Body of pancreas (tissue), 4 donors: ENCODE measurements at regions not wholly inside any gene's neighbourhood (a gene's known extent, or its start where the extent isn't known, plus 50 kb on each side); places are given as distances from the start of the nearest gene placed in this dataset.

Experiments used
- POLR2A ChIP-seq, 3 donors: fragments of 450-650 bp; IDR thresholded peaks; one replicate each; pipeline ENCODE4 v1.6.1; 2016; ENCODE audit warnings: antibody characterized with exemption in 3 of 3, mild to moderate bottlenecking in 2 of 3
- TF ChIP-seq, protein P1 (sequence below), 7 experiments: fragments of 450-650 bp in 4 of 7; fragments of 200-600 bp in 3 of 7; sonication (generic) in 3 of 7; IDR thresholded peaks; one replicate each; pipeline ENCODE4 v1.5.1; 2016 to 2019; ENCODE audit warnings: antibody characterized with exemption in 7 of 7

DNA sequence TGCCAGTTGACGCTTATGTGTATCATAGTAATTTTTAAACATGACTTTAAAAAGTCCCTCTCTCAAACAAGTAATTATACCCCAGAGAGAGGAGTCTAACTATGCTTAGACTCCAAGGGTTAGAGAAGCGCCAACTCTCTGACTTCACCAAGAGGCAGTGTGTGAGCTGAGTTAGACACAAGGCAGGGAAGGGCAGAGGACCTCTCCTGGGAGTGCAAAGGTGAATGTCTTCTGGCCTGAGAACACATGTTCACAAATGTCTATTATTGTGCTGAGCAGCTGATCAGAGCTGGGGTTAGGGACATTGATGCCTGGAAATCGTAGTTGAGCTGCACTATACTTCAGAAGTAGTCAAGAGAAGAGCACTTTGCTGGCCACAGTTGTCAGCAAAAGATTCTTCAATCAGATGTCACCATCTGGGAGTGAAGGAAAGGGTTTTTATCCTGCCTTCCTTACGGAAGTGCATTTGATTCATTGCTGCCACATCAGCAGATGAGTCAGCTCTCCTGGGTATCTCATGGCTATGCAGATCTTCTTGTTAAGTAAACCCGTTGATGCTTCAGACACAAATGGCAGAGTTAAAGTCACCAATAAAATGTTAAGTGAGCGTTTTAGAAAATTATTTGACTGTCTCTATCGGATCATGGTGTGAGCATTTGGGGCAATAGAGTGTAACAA is 283.2 kb upstream of the ARGLU1 start:
- TF ChIP-seq, protein P1, sequence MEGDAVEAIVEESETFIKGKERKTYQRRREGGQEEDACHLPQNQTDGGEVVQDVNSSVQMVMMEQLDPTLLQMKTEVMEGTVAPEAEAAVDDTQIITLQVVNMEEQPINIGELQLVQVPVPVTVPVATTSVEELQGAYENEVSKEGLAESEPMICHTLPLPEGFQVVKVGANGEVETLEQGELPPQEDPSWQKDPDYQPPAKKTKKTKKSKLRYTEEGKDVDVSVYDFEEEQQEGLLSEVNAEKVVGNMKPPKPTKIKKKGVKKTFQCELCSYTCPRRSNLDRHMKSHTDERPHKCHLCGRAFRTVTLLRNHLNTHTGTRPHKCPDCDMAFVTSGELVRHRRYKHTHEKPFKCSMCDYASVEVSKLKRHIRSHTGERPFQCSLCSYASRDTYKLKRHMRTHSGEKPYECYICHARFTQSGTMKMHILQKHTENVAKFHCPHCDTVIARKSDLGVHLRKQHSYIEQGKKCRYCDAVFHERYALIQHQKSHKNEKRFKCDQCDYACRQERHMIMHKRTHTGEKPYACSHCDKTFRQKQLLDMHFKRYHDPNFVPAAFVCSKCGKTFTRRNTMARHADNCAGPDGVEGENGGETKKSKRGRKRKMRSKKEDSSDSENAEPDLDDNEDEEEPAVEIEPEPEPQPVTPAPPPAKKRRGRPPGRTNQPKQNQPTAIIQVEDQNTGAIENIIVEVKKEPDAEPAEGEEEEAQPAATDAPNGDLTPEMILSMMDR (IDR thresholded peaks at IDR 0.05) = no peak
- no peak for TF ChIP-seq POLR2A (IDR thresholded peaks at IDR 0.05)
